Motor neuron (in vitro differentiated cells): ENCODE measurements at regions not wholly inside any gene's neighbourhood (a gene's known extent, or its start where the extent isn't known, plus 50 kb on each side); places are given as distances from the start of the nearest gene placed in this dataset.

Experiments
- ATAC-seq, 8 experiments: fragments of 200-7000 bp; cut with Tn5 transposase; replicated peaks in 6 of 8; 2 replicates each; pipeline ENCODE4 v1.8.0; 2021; ENCODE audit warnings: mild to moderate bottlenecking in 8 of 8, moderate library complexity in 8 of 8
- H3K27ac ChIP-seq, 2 donors: fragments of 250-450 bp; sonication (Bioruptor Pico); 2 replicates each; pipeline ENCODE4 v1.9.0; 2021; ENCODE audit warnings: antibody characterized with exemption in 2 of 2, mild to moderate bottlenecking in 2 of 2, moderate library complexity in 1 of 2
- H3K4me1 ChIP-seq, 2 donors: fragments of 250-450 bp; sonication (Bioruptor Pico); replicated peaks in 1 of 2; 2 replicates each; pipeline ENCODE4 v1.6.1; 2021; ENCODE audit warnings: antibody characterized with exemption in 2 of 2, mild to moderate bottlenecking in 2 of 2, moderate library complexity in 1 of 2
- H3K4me3 ChIP-seq, 5 donors: fragments of 250-450 bp; sonication (Bioruptor Pico); 2 replicates each; pipeline ENCODE4 v1.9.0; 2021; ENCODE audit warnings: antibody characterized with exemption in 5 of 5, mild to moderate bottlenecking in 5 of 5, moderate library complexity in 4 of 5
- whole genome bisulfite sequencing, 10 experiments: fragments of 450-650 bp; shearing (Covaris generic); methylation state at CpG; one replicate each; pipeline ENCODE4 v1.0.0; 2022; 5-methylcytosine and 5-hydroxymethylcytosine counted together
- in situ Hi-C, 9 experiments: fragments of 400-800 bp; cut with MboI; loops; one replicate each; pipeline ENCODE4 v1.15.0; 2021; ENCODE audit warnings: low sequenced_read_pairs in 9 of 9, low pct_unique_long_range_greater_than_20kb in 2 of 9; ENCODE audit not compliant: unreplicated experiment in 9 of 9

- Histone ChIP-seq H3K4me3 (no peak overlapping the region), H3K4me1 (peaks cover 8 to 12% of the 10 kb centered on the region in 2 donors), H3K27ac (no peak overlapping the region)
- in situ Hi-C loops, result loop anchor here in 1 of 9 experiments (10.0 kb wide), 1 partner anchor 121 kb away; no protein-coding TSS in a partner anchor
- peak in 1 of 8 experiments; percentile 35 for ATAC-seq
- WGBS, 10 experiments, result 0 to 100% (median 88%) methylated on average over 1 to 3 of the region's 3 CpGs; no CpG with 5 or more reads in 4 of the 10 experiments
Measured at GRCh38 chr10:78166261-78166660, 132.6 kb downstream of the RPS24 start.

DNA sequence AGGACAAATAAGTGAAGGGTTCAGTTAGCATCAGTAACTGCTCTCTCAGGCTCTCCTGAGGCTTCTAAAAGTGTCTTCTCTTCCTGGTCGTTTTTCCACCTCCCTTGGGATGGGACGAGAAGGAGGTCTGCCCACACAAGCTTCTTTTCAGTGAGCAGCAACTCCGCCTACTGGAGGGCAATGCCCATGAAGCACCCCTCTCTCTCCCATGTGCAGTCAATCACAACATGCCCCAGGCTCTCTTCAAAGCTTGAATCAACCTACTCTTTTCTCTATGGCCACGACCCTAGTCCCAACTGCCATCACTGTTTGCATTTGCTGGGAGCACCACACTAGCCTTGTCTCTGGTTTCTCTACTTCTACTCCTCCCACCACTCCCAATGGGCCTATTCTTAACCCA, 135.6 kb downstream of the RPS24 start:
- in situ Hi-C loops, result loop anchor here in 1 of 9 experiments (10.0 kb wide), 1 partner anchor 124 kb away; no protein-coding TSS in a partner anchor
- H3K27ac ChIP-seq, result no peak overlapping the region
- 41 to 100% (median 66%) methylated on average over 2 to 4 of the region's 4 CpGs; no CpG with 5 or more reads in 4 of the 10 experiments for WGBS, 10 experiments
- H3K4me1 ChIP-seq, result peaks cover 8 to 12% of the 10 kb centered on the region in 2 donors
- H3K4me3 ChIP-seq, result no peak overlapping the region
- ATAC-seq, result no peak

DNA sequence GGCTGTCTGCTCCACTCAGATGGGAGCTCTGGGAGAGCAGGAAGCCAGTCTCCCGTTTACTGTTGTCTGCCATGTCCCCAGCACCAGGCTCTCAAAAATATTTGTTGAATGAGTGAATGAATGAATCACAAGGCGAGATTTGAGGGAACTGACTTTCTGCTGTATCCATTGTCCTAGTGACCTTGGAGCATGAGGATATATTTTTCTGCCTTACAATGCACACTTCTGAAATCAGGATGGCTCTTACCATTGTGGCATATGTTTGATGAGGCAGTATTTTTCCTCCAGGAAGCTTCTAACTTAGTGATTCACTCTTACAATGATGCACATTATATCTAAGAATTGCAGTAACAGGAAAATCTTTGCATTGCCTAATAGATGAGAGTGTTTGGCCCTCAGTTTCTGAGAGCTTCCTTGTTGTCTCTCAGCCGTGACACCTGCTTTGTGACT, 136.4 kb downstream of the RPS24 start:
- in situ Hi-C loops, result no loop called here
- H3K4me3 ChIP-seq, result no peak overlapping the region
- 17 to 100% (median 89%) methylated on average over 1 to 3 of the region's 3 CpGs; no CpG with 5 or more reads in 2 of the 10 experiments for WGBS, 10 experiments

DNA sequence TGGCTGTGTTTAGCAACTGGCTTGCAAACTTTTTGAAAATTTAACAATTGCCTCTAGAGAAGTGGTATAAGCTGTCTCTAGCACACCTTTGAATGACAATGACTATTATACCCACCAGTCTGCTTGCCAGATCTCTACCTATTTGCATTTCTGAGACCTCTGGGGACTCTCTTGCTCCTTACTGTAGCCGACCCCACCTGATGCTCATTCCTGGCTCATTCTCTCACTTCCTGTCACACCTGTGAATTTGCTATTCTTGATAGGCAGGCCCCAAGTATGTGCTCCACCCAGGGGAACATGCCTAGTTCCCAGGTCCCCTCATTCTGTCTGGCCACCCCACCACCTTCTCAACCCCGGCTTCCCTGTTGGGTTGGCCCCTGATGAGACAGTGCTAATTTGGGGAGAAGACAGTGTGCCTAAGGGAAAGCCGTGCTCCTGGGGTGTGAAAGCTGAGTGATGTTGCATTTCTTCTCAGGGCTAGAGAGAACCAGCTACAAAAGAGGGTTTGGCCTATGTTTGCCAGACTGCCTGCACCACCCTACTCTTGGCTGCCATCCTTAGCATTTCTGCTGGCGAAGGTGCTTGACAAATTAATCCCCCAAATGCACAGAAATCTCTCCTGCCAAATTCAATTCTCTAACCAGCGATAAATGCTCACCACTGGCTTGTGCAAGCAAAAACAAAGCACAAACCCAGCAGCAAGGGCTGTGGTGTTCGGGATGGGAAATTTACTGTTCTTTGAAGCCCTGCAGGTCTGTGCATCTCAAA, 138.2 kb downstream of the RPS24 start:
- WGBS, 10 experiments, result 62 to 100% (median 86%) methylated on average over 1 to 4 of the region's 6 CpGs; no CpG with 5 or more reads in 1 of the 10 experiments
- Histone ChIP-seq H3K27ac (no peak overlapping the region), H3K4me1 (peaks cover 11 to 15% of the 10 kb centered on the region in 2 donors), H3K4me3 (no peak overlapping the region)
- in situ Hi-C loops, result no loop called here
- ATAC-seq, result no peak

More for the DNA sequence above, 136.4 kb downstream of the RPS24 start:
- ATAC-seq, result no peak
- no peak overlapping the region for H3K27ac ChIP-seq
- peaks cover 7 to 8% of the 10 kb centered on the region in 2 donors for H3K4me1 ChIP-seq

DNA sequence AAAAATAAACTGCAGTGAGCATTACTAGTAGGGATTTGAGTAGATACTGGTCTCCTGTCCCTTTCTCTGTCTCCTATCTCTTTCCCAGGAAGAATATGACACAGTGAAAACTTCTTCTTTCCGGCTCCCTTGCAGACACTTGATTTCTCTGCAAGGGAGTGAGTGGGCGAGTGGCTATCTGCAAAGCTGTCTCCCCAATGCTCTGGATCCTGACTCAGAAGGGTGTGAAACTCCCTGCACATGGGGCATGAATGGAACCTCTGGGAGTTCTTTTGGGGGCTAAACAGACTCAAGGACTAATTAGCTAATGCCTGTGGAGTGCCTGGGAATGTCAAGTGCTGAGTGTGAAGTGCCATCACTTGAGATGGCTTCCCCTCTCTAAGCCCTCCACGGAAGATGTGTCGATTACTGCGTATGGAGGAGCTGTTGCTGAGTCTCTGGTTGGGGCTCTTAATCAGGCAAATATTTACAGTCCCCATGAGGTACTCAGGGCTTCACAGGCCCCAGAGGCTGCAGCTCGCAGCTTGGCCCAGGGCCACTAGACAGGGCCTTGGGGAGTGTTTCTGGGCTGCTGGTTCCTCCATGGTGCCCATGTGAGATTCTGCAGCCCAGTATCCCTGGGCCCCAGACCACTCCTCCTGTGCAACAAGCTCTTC, 139.8 kb downstream of the RPS24 start:
- ATAC-seq, result no peak
- in situ Hi-C loops, result no loop called here
- 39 to 100% (median 88%) methylated on average over 1 to 5 of the region's 6 CpGs; no CpG with 5 or more reads in 4 of the 10 experiments for WGBS, 10 experiments
- no peak overlapping the region for H3K4me3 ChIP-seq
- no peak overlapping the region for H3K27ac ChIP-seq
- H3K4me1 ChIP-seq, result peaks cover 26 to 29% of the 10 kb centered on the region in 2 donors

DNA sequence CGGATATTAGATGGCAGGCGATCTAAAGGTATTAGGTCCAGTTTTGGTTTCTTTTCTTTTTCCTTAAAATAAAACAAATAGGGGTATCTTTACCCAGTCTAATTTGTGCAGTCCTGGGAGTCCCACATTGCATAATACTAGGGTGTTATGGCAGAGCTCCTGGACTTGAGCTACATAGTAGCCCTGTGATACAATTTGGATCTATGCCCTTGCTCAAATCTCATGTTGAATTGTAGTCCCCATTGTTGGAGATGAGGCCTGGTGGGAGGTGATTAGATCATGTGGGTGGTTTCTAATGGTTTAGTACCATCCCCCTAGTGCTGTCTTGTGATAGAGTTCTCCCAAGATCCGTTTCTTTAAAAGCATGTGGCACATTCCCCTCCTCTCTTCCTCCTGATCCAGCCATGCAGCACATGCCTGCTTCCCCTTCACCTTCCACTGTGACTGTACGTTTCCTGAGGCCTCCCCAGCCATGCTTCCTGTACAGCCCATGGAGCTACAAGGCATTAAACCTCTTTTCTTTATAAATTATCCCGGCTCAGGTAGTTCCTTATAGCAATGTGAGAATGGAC, 141.9 kb downstream of the RPS24 start:
- in situ Hi-C loops, result no loop called here
- 34 to 100% (median 78%) methylated on average over 1 to 4 of the region's 5 CpGs; no CpG with 5 or more reads in 1 of the 10 experiments for WGBS, 10 experiments
- Histone ChIP-seq H3K4me3 (no peak overlapping the region), H3K27ac (no peak overlapping the region), H3K4me1 (peaks cover 32 to 39% of the 10 kb centered on the region in 2 donors)
- no peak for ATAC-seq

DNA sequence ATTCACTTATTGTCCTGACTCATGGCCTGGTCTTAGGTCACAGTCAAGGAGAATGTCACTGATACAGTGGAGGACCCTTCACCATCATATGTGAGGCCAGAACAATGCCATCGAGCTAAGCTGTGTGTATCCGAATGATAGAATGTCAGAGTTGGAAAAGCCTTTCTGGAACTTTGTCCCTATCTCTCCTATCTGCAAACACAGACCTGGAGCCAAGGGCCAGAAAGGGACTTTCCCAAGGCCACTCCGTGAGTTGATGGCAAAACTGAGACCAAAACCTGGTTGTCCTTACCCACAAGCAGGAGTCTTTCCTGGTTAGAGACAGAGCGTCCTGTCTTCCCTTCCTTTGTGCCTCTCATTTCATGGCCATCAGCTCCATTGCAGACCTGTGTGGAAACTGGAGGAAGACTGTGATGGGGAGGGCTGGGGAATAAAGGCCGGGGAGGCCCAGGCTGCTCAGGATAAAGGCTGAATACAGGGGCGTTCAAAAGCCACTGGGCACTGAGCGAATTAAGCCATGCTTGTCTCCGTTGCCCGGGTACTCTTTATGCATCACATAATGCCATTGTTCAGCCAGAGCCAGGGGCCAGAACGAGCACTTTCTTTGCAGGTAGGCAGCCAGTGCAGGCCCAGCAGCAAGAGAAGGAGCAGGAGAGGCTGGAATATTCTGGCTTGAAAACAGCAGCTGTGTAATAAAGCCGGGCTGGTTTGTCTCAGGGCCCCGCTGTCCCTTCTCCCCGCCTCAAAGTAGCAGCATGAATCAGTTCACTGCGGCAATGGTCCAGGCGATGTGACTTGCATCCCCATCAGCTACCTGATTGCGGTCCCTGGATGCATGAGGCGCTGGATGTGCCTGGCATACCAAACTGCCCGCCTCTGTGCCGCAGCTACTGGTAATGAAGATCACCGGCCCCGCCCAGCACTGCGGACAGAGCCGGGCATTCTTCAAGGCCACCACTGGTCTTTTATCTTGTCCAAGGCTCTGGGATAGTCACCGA, 143.0 kb downstream of the RPS24 start:
- ATAC-seq, result peak in 5 of 8 experiments; percentile 83 to 86 (median 85)
- peak overlapping the region; percentile 24 to 61 for H3K27ac ChIP-seq

DNA sequence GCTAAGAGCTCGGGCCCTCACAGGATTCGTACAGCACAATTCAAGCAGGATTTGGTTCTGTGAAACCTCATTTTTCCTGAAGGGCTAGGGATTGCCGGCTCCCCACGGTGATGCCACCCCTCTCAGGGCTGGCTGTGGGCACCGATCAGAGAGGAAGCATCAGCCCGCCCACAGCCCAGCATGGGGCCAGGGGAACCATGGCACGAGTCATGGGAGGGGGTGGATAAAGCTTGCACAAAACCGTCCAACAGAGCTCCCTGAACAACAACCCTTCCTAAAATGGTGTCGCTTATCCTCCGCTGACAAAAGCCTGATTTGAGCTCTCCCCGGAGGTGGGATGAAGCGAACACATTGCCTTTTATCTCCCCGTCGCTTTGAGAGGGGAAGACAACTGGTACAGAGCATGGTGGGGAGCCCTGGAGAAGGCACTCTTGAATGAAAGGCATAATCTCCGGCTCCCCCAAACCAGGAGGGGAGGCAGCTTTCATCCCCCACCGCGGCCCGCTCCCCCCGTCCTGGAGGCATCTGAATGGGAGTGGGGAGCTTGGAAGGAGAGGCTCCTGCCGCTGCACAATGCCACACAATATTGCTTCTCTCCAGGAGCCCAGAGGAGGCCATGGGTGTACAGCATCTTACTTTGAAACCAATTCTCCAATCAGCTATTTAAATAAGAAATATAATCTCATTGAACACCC, 144.0 kb downstream of the RPS24 start:
- peak overlapping the region; percentile 5 to 41 for H3K27ac ChIP-seq
- peaks cover 32 to 41% of the 10 kb centered on the region in 2 donors for H3K4me1 ChIP-seq
- in situ Hi-C loops, result no loop called here
- peak in 5 of 8 experiments; percentile 6 to 12 (median 6) for ATAC-seq
- no peak overlapping the region for H3K4me3 ChIP-seq
- WGBS, 10 experiments, result 43 to 93% methylated on average over 2 to 4 of the region's 20 CpGs; no CpG with 5 or more reads in 8 of the 10 experiments

More for the DNA sequence above, 143.0 kb downstream of the RPS24 start:
- 40 to 100% (median 71%) methylated on average over 1 to 13 of the region's 24 CpGs; no CpG with 5 or more reads in 2 of the 10 experiments for whole genome bisulfite sequencing, 10 experiments
- in situ Hi-C loops, result no loop called here
- peaks cover 32 to 39% of the 10 kb centered on the region in 2 donors for H3K4me1 ChIP-seq
- H3K4me3 ChIP-seq, result no peak overlapping the region

- peaks cover 32 to 46% of the 10 kb centered on the region in 2 donors for H3K4me1 ChIP-seq
- no peak overlapping the region for H3K4me3 ChIP-seq
- H3K27ac ChIP-seq, result no peak overlapping the region
- in situ Hi-C loops, result no loop called here
- no peak for ATAC-seq
- 89 to 100% (median 100%) methylated on average over 1 to 5 of the region's 8 CpGs; no CpG with 5 or more reads in 3 of the 10 experiments for WGBS, 10 experiments
Measured at GRCh38 chr10:78178397-78178796, 144.7 kb downstream of the RPS24 start.

DNA sequence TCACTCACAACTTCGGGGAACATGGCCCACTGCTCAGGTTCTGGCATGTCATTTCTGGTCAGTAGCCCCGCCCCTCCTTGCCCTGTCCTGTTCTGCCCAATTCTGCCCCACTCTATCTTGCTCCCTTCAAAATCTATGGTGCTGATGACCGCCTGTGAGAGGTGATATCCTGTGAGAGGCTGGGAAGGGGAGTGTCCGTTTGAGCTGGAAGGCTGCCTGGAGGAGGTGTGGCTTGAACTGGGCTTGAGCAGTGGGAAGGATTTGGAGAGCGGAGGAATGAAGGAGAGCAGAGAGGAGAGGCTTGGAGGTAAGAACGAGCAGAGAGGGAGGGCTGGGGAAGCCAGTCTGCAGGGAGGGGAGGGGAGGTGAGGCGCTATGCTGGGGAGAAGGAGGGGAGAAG, 145.3 kb downstream of the RPS24 start:
- H3K4me1 ChIP-seq, result peaks cover 32 to 46% of the 10 kb centered on the region in 2 donors
- H3K27ac ChIP-seq, result no peak overlapping the region
- ATAC-seq, result peak in 3 of 8 experiments; percentile 80 to 86 (median 81)
- WGBS, 10 experiments, result 0 to 80% (median 50%) methylated on average over 1 to 2 of the region's 7 CpGs; no CpG with 5 or more reads in 5 of the 10 experiments
- H3K4me3 ChIP-seq, result no peak overlapping the region
- in situ Hi-C loops, result no loop called here

GRCh38 chr10:78179886-78180705, 146.4 kb downstream of the RPS24 start:
- ATAC-seq, result no peak
- in situ Hi-C loops, result no loop called here
- no peak overlapping the region for H3K27ac ChIP-seq
- H3K4me1 ChIP-seq, result peaks cover 32 to 46% of the 10 kb centered on the region in 2 donors
- H3K4me3 ChIP-seq, result no peak overlapping the region
- WGBS, 10 experiments, result 40 to 100% (median 75%) methylated on average over 1 to 12 of the region's 22 CpGs; no CpG with 5 or more reads in 4 of the 10 experiments
